Neural crest cell (in vitro differentiated cells): ENCODE measurements at regions not wholly inside any gene's neighbourhood (a gene's known extent, or its start where the extent isn't known, plus 50 kb on each side); places are given as distances from the start of the nearest gene placed in this dataset.
"Not testable (repeated sequence)": the region's sequence is repeated elsewhere in the genome, so short reads cannot be mapped to it uniquely, and the experiment has no call there.

Experiments used
- DNase-seq: peaks from one replicate; pipeline ENCODE4 v3.0.0; 2021; ENCODE audit warnings: low read depth, mixed read lengths, low spot score
- H3K27ac Mint-ChIP-seq: one replicate; pipeline ENCODE4 v1.8.0; 2021; ENCODE audit warnings: mild to moderate bottlenecking, mixed read lengths; ENCODE audit not compliant: unreplicated experiment
- H3K27me3 Mint-ChIP-seq: 2 replicates; pipeline ENCODE4 v1.8.0; 2021; ENCODE audit warnings: low read depth, mild to moderate bottlenecking, mixed read lengths
- H3K36me3 Mint-ChIP-seq: 2 replicates; pipeline ENCODE4 v1.8.0; 2021; ENCODE audit warnings: low read depth, mild to moderate bottlenecking, mixed read lengths
- H3K4me1 Mint-ChIP-seq: 2 replicates; pipeline ENCODE4 v1.8.0; 2021; ENCODE audit warnings: mixed read lengths
- H3K4me3 Mint-ChIP-seq: one replicate; pipeline ENCODE4 v1.8.0; 2021; ENCODE audit warnings: mild to moderate bottlenecking, mixed read lengths
- H3K9me3 Mint-ChIP-seq: 2 replicates; pipeline ENCODE4 v1.8.0; 2021; ENCODE audit warnings: mixed read lengths
- CTCF ChIP-seq: fragments of 200-600 bp; sonication (generic); conservative IDR thresholded peaks from 2 replicates; pipeline ENCODE4 v1.5.0; 2021; ENCODE audit warnings: antibody characterized with exemption, mild to moderate bottlenecking

DNA sequence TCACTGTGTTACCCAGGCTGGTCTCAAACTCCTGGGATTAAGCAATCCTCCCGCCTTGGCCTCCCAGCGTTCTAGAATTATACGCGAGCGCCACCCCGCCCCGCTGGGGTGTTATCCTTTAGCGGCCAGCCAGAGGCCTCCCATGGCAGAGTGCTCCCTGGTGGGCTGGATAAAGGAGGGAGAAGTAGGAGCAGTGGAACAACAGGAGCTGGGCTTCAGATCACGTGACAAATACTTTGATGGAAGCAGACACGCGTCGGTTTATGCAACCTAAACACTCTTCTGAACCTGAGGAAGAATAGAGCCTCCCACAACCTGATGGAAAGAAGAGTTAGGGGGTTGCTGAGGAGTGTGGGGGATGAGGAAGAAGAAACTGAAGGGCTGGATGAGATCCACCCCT lies 2114.0 kb downstream of the TP53TG3F start:
- Mint-ChIP-seq H3K27me3 (no peaks in the 10 kb centered on the region), H3K4me1 (no peaks in the 10 kb centered on the region), H3K4me3 (no peak overlapping the region), H3K27ac (no peak overlapping the region), H3K9me3 (peaks cover 17% of the 10 kb centered on the region), H3K36me3 (peaks cover 9% of the 10 kb centered on the region)
- no peak for DNase-seq
- no peak for TF ChIP-seq CTCF

DNA sequence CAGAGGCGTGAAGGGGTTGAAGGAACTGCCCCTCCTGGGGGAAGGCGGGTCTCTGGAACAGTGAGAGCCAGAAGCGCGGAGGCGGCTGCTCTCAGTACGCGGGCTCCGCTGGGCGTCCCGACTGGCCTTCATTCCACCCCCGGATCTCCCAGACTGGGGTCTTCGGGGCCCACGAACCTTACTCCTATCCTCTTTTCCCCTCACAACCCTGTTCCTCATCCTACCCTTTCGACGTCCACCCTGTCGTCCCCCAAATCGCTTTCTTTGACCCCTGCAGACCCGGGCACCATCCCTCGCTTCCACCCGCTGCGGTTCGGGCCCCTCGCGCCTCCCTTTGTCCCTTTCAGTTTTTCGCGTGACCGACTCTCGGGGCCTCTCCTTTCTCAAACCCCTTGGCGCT lies 2114.6 kb downstream of the TP53TG3F start:
- no peak for DNase-seq

DNA sequence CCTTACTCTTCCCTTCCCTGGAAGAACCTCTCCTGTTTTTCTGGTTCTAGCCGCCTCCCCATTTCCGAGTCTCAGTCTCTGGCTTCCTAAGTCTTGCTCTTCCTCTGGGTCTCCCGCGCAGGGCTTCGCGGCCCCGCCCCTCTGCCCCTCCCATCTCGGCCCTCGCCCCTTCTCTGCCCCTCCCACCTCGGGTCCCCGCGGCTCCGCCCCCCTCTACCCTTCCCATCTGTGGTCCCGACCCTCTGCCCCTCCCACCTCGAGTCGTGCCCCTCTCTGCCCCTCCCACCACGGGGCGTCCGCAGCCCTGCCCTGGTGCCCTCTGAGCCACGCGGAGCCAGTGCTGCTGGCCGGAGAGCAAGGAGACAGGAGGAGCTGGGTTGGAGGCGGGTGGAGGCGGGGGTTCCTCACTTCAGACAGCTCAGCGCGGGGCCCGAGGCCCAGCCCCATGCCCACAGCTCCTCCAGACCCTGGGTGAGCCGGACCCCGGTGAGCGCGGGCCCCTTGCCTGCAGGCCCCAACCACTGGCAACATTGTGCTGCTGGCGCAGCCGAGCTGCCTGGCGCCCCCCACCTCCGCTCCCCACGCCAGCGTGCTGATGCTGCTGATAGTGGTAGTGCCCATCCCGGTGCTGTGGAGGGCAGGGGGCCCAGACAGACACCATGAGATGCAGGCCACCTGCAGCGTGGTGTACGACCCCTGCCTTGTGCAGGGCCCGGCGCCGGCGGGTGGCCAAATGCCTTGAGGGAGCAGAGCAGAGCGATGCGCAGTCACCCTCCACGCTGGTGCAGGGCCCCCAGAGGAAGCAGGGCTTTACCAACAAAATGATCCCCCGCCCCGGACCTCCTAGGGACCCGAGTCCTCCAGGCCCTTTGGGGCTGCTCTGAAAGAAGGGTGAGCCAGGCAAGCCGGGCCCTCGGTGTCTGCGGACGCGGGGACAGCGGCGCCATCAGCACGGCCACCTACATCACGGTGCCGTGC lies 2115.3 kb downstream of the TP53TG3F start:
- no peak overlapping the region for H3K4me3 Mint-ChIP-seq
- H3K27ac Mint-ChIP-seq = no peak overlapping the region
- TF ChIP-seq CTCF = no peak
- H3K36me3 Mint-ChIP-seq = peaks cover 9% of the 10 kb centered on the region
- H3K27me3 Mint-ChIP-seq = no peaks in the 10 kb centered on the region
- no peak for DNase-seq
- peaks cover 11% of the 10 kb centered on the region for H3K9me3 Mint-ChIP-seq
- no peaks in the 10 kb centered on the region for H3K4me1 Mint-ChIP-seq

More for the DNA sequence above, 2114.6 kb downstream of the TP53TG3F start:
- Mint-ChIP-seq H3K4me3 (no peak overlapping the region), H3K27ac (no peak overlapping the region), H3K36me3 (peaks cover 9% of the 10 kb centered on the region), H3K27me3 (no peaks in the 10 kb centered on the region), H3K4me1 (no peaks in the 10 kb centered on the region), H3K9me3 (peaks cover 15% of the 10 kb centered on the region)
- no peak for TF ChIP-seq CTCF

- no peak for TF ChIP-seq CTCF
- no peak overlapping the region for H3K27ac Mint-ChIP-seq
- peaks cover 11% of the 10 kb centered on the region for H3K9me3 Mint-ChIP-seq
- DNase-seq = no peak
- peaks cover 9% of the 10 kb centered on the region for H3K36me3 Mint-ChIP-seq
- no peaks in the 10 kb centered on the region for H3K27me3 Mint-ChIP-seq
- H3K4me3 Mint-ChIP-seq = no peak overlapping the region
- H3K4me1 Mint-ChIP-seq = no peaks in the 10 kb centered on the region
Observed at GRCh38 chr16:35575432-35575821, 2116.0 kb downstream of the TP53TG3F start.

DNA sequence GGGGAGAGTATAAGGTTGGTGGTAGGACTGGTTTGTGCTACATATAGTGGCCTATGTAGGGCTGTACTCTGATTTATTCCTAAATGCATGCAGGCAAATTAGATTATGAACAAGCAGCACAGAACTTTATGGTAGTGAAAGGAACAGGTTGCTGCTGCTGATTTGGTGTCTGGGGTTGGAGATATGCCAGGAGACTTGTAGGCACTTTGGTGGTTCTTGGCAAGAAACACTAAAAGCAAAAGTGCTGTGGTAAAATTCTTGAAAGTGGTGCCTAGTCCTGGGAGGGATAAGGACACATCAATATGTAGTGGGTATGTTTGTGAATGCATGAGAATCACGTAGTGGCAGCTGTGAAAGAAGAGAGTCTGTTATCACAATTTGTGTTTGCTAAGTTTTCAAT lies 2126.0 kb downstream of the TP53TG3F start:
- TF ChIP-seq CTCF = no peak
- peaks cover 3% of the 10 kb centered on the region for H3K36me3 Mint-ChIP-seq
- H3K27ac Mint-ChIP-seq = no peak overlapping the region
- DNase-seq = no peak
- peaks cover 15% of the 10 kb centered on the region for H3K9me3 Mint-ChIP-seq
- H3K27me3 Mint-ChIP-seq = no peaks in the 10 kb centered on the region
- no peak overlapping the region for H3K4me3 Mint-ChIP-seq
- no peaks in the 10 kb centered on the region for H3K4me1 Mint-ChIP-seq

- H3K4me1 Mint-ChIP-seq, H3K36me3 Mint-ChIP-seq, DNase-seq, H3K27ac Mint-ChIP-seq, H3K27me3 Mint-ChIP-seq, H3K4me3 Mint-ChIP-seq: not testable (repeated sequence)
- H3K9me3 Mint-ChIP-seq = peaks cover 20% of the 10 kb centered on the region
Observed at GRCh38 chr16:35590913-35591312, 2131.5 kb downstream of the TP53TG3F start.
